ENCODE measurements at regions not wholly inside any gene's neighbourhood (a gene's known extent, or its start where the extent isn't known, plus 50 kb on each side); places are given as distances from the start of the nearest gene placed in this dataset.
"Not testable (repeated sequence)": the region's sequence is repeated elsewhere in the genome, so short reads cannot be mapped to it uniquely, and the experiment has no call there.

DNA sequence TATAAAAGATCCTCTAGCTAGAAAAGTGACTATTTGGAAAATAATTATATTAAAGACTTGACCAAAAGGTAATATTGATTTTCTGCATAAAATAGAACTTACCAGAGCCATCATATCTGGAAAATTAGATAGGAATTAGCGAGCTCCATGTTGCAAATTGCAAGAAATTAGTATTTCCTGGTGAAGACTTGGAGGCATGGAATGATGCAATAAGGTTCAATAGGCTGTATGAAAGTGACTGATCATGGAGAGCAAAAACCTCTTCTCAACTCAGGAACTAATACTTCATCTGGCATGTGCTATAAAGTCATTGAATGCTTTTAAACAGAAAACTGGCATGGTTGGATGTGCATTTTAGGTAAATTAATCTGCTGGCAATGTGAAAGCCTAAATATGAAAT lies 66.3 kb upstream of the UFM1 start:
- DNase-seq: no peak

DNA sequence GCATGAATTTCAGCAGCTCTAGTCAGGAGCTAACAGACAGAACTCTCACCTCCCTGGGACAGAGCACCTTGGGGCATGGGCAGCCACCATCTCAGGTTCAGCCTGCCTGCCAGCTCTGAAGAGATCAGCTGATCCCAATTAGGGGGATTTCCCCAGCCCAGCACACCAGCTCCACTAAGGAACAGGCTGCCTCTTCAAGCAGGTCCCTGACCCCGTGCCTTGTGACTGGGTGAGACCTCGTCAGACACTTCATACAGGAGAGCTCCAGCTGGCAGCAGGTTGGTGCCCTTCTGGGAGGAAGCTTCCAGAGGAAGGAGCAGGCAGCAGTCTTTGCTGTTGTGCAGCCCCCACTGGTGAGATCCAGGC lies 84.5 kb upstream of the UFM1 start:
- no peak for DNase-seq

GRCh38 chr13:38264363-38265131 lies 85.1 kb upstream of the UFM1 start:
- DNase-seq: no peak

GRCh38 chr13:38262211-38262610 lies 87.4 kb upstream of the UFM1 start:
- DNase-seq: no peak

DNA sequence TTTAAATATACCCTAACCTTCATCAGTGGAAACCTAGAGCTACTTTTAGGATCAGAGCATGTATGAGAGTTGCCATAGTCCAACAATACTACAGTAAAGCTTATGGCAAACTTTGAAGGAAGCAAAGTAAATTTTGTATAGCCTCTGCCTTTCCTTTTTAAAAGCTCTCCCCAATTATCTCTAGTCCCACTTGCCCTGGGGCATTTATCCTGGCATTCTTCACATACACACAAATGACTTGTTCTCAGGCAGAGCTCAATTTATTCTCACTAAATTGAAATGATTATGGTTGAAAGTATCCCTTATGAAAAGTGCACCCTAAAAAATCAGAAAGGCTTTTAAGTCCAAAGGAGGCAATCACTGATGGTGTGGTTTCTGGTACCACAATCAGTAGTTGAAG lies 94.1 kb upstream of the UFM1 start:
- DNase-seq: no peak

DNA sequence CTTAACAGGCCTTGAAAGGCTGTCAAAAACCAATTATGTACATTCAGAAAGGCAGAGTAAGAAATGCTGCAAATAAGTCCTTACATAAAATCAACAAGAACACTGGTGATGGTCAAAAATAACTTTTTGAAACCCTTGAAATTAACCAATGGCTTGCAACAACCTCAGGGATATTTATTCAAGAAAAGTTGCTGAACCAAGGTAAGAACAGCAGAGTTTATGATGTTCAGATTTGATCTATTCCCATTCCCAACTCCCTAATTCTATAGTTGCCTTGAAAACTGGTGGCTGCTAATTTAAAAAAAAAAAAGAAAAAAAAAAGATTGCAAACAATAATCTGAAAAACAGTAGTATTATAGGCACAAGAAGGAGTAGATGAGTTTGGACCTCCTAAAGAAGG lies 109.8 kb upstream of the UFM1 start:
- DNase-seq: no peak

- no peak for DNase-seq
Measured at GRCh38 chr13:38228322-38228721, 121.3 kb upstream of the UFM1 start.

GRCh38 chr13:38226496-38226895 lies 123.2 kb upstream of the UFM1 start:
- DNase-seq: no peak

DNA sequence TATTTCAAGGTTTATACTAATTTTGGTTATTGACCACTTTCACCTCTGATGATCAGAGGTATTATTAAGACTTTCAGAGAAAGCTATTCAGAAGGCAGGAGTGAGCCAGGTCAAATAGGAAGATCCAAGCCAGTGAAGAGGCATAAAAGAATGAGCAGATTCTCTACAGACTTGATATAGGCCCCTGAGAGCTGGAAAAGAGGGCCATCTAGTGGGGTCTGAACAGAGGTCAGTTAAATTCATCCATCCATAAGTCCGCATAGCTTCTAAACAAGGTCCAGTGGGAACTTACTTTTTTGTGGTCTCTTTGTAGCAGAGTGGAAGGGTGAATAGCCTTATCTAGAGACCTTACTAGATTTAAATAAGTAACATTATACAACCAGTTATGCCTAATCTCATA lies 126.6 kb upstream of the UFM1 start:
- DNase-seq: no peak

- not testable (repeated sequence) for DNase-seq
Measured at GRCh38 chr13:38221120-38221519, 128.5 kb upstream of the UFM1 start.

- DNase-seq: no peak
Measured at GRCh38 chr13:38216181-38216580, 133.5 kb upstream of the UFM1 start.

DNA sequence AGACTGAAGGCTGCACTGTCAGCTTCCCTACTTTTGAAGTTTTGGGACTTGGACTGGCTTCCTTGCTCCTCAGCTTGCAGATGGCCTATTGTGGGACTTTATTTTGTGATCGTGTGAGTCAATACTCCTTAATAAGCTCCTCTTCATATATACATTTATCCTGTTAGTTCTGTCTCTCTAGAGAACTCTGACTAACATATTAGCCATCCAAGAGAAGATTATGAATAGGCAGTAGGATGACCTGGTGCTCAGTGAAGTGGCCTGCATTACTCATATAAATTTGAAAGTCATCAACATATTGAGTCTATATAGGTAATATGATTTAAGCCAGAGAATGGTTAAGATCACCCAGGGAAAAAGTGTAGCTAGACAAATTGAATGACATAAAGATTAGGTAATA lies 136.3 kb upstream of the UFM1 start:
- DNase-seq: no peak

GRCh38 chr13:38210928-38211596 lies 138.6 kb upstream of the UFM1 start:
- no peak for DNase-seq

- DNase-seq: no peak
Measured at GRCh38 chr13:38204556-38204955, 145.1 kb upstream of the UFM1 start.

- no peak for DNase-seq
Measured at GRCh38 chr13:38202740-38203139, 146.9 kb upstream of the UFM1 start.

DNA sequence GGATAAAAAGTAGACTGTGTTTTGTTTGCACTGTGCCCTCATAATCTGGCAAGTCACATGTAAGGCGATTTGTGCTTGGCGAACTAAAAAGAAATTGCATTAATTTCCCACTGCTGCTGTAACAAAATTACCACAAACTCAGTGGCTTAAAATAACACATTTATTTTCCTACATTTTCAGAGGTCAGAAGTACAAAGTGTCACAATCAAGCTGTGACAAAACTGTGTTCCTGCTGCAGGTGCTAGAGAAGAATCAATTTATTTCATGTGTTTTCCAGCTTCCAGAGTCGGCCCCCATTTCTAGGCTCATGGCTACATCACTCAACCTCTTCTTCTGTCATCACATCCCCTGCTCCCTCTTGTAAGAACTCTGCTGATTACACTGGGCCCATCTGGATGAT lies 158.6 kb upstream of the UFM1 start:
- DNase-seq: no peak

- DNase-seq: no peak
Measured at GRCh38 chr13:38180670-38181069, 169.0 kb upstream of the UFM1 start.

DNA sequence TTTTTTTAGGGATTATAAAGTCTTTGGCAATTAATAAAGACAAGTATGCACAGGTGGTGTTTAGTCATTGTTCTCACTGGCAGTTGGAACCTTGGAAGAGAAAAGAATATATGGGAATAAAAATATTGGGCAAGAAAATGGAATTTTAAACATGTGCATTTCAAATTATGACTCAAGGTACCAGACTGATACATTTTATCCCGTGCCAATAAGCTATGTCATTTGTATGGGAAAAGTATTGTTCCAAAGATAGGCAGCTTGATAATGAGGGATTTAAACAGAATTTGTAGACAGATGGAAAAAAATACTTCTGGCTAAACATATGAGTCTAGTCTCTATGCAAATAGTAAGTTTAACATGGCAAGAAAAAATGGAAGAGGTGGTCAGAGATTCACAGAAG lies 169.5 kb upstream of the UFM1 start:
- DNase-seq: no peak

GRCh38 chr13:38176664-38177063 lies 173.0 kb upstream of the UFM1 start:
- no peak for DNase-seq

GRCh38 chr13:38173403-38173802 lies 176.2 kb upstream of the UFM1 start:
- no peak for DNase-seq

DNA sequence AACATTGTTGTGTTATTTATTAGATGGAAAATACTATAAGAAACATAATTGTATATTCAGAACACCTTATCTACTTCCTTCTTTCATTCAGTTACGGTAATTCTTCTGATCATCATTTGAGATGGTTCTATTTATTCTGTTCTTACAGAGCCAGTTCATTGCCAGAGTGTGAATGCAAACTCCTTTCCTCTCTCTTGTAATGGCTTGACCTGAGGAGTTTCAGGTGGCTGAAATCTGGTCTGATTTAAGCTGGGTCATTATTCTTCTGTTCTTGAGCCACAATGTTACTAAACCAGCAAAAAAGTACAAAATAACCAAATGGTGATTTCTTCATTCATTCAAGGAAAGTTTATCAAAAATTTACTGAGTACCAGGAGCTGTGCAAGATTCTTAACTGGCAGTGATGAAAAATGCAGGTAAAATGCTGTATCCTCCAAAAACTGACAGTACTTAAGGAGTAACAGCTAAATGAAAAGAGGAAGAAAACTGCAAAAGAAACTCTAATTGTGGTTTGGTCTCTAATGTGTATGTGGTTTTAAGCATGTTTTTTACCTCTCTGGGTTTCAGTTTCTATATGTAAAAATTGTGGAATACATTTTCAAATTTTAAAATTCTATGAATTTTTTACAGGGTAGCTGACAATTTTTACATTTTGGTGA lies 182.4 kb upstream of the UFM1 start:
- DNase-seq: no peak

GRCh38 chr13:38166116-38166515 lies 183.5 kb upstream of the UFM1 start:
- no peak for DNase-seq

DNA sequence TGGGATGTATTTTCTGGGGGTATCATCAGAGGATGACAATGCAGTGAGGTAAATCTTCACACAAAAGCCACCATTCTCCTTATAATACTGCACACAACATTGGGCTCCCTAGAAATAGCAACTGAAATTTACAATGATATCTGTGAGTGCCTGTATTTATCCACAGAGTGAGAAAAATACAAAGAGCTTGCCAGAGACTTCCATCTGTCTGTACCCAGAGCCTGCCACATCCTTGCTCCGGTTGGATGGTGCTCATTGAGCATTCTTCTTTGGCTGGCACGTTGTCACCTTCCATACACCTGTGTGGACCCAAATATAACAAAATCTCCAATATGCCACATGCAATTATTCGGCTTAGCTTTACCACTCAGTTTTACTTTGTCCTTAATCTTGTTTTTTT lies 189.5 kb upstream of the UFM1 start:
- DNase-seq: no peak

GRCh38 chr13:38159710-38160109 lies 189.9 kb upstream of the UFM1 start:
- no peak for DNase-seq

All from NCI-H187 (cell line).